Right renal cortex interstitium (tissue), 3 donors: ENCODE measurements at regions not wholly inside any gene's neighbourhood (a gene's known extent, or its start where the extent isn't known, plus 50 kb on each side); places are given as distances from the start of the nearest gene placed in this dataset.

ENCODE experiments used
- DNase-seq, 3 donors: peaks; one replicate each; pipeline ENCODE4 v3.0.0-alpha.2; 2013; ENCODE audit warnings: low read depth in 3 of 3, low spot score in 2 of 3

- DNase-seq = no peak
Observed at GRCh38 chr1:57844382-57844980, 420.6 kb upstream of the DAB1 start.

GRCh38 chr1:57843760-57844159, 419.9 kb upstream of the DAB1 start:
- no peak for DNase-seq

- no peak for DNase-seq
Observed at GRCh38 chr1:57839526-57839925, 415.7 kb upstream of the DAB1 start.

DNA sequence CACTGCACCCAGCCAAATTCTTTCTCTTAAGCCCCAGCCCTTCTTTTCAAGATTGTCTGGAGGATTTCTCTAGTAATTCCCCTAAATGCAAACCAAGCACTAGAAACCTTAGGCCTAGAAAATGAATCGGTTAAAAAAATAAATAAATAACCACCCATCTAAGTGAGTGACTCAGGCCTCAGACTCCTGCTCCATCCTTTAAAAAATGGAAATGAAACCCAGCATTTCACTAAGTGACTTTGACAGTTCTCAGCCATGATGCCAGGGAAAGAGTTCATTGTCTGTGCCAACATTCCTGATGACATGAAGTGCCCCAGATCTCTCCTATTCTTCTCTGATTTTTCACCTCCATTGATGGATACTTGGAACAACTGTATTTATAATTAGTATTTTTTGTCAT, 415.2 kb upstream of the DAB1 start:
- DNase-seq = no peak

DNA sequence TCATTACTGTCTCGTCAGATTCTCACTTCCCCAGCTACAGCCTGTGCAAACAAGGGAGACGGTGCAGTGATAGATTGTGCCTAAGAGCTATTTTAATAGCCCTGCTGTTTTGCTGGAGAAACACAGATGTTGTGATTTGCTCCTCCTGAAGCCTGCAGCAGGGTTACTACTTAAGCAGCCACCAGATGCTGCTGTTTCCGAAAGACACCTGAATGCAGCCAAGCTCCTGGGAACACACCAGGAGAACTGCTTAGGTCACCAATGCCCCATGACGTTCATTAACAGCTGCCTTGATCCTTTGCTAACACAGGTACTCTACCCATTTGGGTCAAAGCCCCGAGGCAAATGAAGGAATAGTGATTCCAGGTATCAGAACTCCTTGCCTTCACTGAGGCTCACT, 411.8 kb upstream of the DAB1 start:
- no peak for DNase-seq

DNA sequence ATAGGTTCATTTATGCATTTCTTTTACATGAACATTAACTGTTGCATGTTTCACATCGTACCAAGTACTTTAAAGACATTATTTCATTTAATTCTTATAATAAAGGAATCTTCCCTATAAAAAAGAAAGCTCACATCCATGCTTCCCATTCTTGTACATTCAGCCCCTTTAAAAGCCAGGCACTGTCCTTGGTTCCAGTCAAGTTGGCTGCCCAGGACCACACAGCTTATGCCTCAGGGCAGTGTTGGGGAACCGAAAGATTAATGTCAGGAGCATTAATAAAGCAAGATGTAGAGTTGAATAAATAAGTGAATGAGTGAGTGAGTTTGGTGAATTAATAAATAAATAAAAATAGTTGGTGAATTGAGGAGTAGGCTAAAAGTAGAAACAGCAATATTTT, 409.4 kb upstream of the DAB1 start:
- DNase-seq = no peak

DNA sequence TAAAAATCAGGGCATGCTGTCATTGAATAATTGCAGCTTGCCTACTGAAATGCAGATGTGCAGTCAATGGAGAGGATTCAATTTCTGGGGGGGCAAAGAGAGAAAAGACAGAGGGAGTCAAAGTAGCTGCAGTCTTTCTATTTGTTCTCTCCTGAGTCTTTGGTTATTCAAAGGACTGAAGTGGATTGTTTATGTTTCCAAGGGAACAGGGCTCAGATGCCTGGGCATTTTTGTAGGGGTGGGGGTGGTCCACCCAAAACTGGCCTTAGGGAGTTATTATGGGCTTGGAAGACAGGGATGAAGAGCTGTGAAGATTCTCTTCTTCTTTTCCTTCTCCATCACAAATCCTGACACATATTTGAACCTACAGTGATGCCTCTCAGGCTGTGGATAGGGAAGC, 408.8 kb upstream of the DAB1 start:
- DNase-seq = no peak

DNA sequence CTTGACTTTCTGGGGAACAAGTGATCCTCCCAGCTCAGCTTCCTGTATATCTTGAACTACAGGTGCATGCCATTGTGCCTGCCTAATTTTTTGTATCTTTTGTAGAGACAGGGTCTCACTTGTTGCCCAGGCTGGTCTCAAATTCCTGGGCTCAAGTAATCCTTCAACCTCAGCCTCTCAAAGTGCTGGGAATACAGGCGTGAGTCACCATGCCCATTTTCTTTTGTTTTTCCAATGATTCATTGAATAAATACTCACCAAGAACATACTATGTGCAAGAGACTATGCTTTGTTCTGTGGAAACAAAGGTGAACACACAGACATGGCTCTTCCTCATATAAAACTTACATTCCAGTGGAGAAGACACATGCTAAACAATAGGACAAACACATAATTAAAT, 407.8 kb upstream of the DAB1 start:
- no peak for DNase-seq

GRCh38 chr1:57826535-57826934, 402.7 kb upstream of the DAB1 start:
- no peak for DNase-seq

DNA sequence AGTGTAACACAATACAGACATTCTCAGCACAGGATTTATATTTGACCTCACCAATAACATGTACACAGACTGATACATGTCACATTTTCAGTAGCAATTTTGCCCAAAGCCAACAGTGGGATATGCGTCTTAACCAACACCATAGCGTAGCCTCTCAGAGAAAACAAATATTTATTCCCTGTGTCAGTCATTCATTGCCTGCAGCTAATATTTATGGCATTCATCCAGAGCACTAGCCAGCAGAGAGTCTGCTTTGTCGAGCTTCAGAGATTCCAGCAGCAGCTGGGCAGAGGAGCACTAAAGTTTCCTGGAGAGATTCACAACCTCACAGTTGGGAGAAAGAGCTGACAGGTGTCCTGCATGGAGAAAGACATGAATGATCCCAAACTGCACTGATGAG, 400.7 kb upstream of the DAB1 start:
- no peak for DNase-seq

DNA sequence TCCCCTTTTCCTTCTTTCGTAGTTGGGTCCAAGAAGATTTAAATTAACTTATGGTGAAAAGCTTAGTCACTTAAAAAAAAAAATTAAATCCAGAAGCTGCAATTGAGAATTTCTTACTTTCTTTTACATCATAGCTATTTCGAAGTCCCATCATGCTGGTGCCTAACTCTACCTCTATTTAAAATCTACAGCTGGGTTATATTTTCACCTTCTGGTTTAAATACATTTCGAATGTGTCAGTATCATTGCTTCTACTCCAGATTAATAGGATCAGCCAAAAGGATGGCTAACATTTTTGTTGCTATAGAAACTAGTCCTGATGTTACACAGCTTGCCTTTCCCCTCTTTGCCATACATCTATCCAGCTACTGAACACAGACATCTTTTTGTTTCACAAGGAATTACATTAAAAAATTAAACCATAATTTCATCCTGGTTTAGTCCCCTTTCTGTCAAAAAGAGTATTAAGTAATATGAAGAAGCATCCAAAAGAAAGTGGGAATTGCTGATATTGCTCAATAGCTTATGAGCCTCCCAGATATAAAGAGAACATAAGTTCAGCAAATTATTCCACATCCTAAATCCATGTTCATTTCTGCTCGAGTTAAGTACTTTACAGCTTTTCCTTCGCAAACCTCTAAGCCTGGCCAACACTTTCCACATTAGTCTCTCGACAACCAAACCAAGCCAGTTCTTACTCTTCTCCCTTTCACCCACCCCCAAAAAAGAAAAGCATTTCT, 396.7 kb upstream of the DAB1 start:
- no peak for DNase-seq

DNA sequence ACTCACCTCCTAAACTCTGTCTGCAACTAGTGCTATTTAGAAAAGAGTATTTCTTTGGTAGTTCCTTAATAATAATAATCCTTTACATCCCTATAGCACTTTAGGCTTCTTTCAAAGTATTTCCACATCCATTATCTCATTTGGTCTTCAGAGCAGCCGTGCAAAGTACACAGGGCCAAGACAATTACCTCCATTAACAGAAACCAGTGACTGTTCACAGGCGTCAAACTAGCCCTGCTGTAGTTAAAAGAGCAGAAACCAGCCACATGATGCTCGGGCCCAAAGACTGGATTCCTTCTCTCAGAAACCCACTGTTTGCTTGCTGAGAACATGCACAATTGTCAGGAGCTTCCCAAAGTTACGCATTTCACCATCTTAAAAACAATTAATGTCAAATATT, 396.0 kb upstream of the DAB1 start:
- no peak for DNase-seq

GRCh38 chr1:57803586-57803985, 379.7 kb upstream of the DAB1 start:
- DNase-seq = no peak

- no peak for DNase-seq
Observed at GRCh38 chr1:57800376-57800775, 376.5 kb upstream of the DAB1 start.

- no peak for DNase-seq
Observed at GRCh38 chr1:57799490-57800115, 375.7 kb upstream of the DAB1 start.

GRCh38 chr1:57798543-57798942, 374.7 kb upstream of the DAB1 start:
- no peak for DNase-seq

DNA sequence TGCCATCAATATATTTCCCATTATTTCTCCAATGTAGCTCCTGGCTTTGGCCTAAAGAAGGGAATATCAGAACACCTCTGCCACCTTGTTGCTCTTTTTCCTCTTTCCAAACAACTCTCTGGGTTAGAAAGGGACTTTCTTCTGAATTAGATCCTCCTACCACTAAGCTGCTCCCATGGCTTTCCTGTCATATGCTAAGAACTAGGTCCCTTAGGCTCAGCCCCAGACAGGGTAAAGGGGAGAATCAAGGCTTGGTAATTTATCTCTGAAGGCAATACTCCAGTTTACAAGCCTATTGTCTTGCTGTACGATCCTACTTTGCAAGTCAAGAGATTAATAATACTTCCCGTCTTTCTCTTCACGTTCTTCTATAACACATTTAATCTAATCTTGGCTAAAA, 373.2 kb upstream of the DAB1 start:
- no peak for DNase-seq

DNA sequence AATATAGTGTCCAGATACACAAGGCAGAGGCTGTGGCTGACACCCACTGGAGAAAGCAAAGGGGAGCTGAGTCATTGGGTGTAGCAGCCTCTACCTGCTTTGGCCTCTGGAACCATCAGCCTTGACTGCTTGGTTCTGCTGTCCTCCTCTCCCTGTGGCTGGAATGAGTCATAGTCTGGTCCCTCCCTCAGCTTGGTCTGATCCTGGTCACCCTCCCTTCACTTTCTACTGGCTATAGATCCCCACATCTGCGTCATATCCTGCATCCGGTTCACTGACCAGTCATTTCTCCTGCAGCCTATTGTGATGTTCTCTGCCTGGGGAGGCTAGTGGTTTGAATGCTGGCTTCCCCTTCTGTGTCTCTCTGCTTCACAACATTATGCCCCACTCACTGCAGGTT, 372.8 kb upstream of the DAB1 start:
- DNase-seq = no peak

GRCh38 chr1:57795886-57796285, 372.0 kb upstream of the DAB1 start:
- DNase-seq = no peak

DNA sequence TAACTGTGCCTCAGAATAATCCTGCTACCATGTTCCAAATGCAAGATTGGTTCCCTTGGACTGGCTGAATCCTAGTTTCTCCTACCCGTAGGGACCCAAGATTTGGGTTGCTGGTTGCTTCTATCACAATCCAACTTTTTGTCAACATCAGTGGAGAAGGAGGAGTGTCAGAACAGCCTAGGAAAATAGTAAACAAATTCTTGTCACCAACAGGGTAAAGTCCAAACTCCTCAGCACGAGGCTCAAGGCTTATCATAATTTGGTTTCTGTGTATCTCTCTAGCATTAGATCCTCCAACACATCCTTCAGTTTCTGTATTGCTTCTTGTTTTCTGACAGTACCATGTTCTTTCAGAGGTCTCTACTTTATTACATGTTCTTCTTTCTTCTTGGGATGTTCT, 370.2 kb upstream of the DAB1 start:
- no peak for DNase-seq

DNA sequence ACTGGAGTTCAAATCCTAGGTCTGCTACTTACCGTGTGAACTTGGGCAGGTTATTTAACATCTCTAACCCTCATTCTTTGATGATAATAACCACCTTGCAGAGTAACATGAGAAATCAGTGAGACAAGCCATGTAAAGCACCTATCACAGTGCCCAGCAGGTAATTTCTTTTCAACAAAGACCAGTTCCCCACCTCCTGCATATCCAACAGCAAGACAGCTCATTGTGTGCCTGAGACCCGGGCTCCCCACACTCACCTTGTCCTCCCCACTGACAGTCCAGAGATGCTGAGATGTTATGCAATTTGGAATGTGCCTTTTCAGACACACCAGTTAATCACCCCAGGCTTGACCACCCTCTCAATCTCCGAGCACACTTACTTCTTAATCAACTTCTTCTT, 367.6 kb upstream of the DAB1 start:
- no peak for DNase-seq

DNA sequence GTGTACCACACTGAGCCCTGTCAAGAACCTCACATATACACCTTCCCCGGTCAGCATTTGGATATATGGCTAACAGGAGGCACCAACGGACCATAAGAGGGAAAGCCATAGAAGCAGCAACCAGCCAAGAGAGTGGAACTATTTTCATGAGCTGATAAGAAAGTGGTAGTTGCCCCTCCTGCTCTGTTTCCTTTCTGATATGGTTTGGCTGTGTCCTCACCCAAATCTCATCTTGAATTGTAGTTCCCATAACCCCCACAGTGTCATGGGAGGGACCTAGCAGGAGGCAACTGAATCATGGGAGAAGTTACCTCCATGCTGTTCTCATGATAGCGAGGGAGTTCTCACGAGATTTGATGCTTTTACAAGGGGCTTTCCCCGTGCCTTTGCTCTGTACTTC, 366.1 kb upstream of the DAB1 start:
- DNase-seq = no peak
